Choroid plexus epithelial cell (primary cell): ENCODE measurements at regions not wholly inside any gene's neighbourhood (a gene's known extent, or its start where the extent isn't known, plus 50 kb on each side); places are given as distances from the start of the nearest gene placed in this dataset.
"Not testable (repeated sequence)": the region's sequence is repeated elsewhere in the genome, so short reads cannot be mapped to it uniquely, and the experiment has no call there.

Experiments
- DNase-seq: peaks from one replicate; pipeline ENCODE4 v3.0.0-alpha.2; 2010; ENCODE audit warnings: low read depth
- H3K4me3 ChIP-seq: 2 replicates; pipeline ENCODE4 v1.5.1; 2011; ENCODE audit warnings: low read depth, mild to moderate bottlenecking, control low read depth, low read length, moderate library complexity
- TF ChIP-seq, protein P1 (sequence below): conservative IDR thresholded peaks from 2 replicates; pipeline ENCODE4 v1.5.1; 2011; ENCODE audit warnings: low read depth, mild to moderate bottlenecking, control low read depth, inconsistent platforms, low read length, moderate library complexity

DNA sequence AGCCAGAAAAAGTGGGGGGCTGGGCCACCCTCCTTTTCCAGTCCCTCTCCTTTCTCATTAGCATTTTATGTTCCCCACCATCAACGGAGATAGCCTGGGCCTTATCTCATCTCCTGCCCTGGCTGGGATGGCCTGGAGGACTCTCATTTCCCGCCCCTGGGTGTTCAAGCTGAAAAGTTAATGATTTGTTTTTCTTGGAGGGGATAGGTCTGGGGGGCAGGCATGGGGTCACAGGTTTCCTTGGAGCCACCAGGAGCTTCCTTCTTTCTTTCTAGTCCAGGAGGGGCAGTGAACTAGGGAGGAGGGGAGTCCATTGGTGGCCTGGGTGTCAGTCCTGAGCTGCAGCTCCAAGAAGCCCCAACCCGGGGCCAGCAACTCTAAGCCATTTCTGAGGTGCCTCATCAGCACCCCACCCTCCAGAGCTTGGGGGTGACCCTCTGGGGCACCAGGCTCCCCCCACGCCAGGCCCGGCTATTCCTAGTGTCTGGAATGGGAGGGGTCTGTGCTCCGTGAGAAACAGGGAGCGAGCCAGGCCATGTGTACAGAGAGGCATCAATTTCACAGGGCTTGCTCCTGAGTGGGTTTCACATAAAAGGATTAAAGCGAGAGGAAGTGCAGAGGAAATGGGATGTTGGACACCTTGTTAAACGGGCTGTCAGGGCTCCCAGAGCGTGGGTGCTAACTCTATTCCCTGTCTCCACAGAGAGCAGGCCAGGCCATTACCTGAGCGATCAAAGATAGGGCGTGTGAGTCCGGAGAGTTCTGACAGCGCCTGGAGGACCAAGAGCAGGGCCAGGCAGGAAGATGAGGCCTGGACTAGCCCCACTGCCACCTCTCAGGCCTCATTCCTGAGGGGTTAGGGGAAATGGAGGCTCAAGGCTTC lies 90.6 kb upstream of the LHX1 start:
- DNase-seq, result no peak
- TF ChIP-seq, protein P1, sequence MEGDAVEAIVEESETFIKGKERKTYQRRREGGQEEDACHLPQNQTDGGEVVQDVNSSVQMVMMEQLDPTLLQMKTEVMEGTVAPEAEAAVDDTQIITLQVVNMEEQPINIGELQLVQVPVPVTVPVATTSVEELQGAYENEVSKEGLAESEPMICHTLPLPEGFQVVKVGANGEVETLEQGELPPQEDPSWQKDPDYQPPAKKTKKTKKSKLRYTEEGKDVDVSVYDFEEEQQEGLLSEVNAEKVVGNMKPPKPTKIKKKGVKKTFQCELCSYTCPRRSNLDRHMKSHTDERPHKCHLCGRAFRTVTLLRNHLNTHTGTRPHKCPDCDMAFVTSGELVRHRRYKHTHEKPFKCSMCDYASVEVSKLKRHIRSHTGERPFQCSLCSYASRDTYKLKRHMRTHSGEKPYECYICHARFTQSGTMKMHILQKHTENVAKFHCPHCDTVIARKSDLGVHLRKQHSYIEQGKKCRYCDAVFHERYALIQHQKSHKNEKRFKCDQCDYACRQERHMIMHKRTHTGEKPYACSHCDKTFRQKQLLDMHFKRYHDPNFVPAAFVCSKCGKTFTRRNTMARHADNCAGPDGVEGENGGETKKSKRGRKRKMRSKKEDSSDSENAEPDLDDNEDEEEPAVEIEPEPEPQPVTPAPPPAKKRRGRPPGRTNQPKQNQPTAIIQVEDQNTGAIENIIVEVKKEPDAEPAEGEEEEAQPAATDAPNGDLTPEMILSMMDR, result no peak
- no peak overlapping the region for H3K4me3 ChIP-seq

DNA sequence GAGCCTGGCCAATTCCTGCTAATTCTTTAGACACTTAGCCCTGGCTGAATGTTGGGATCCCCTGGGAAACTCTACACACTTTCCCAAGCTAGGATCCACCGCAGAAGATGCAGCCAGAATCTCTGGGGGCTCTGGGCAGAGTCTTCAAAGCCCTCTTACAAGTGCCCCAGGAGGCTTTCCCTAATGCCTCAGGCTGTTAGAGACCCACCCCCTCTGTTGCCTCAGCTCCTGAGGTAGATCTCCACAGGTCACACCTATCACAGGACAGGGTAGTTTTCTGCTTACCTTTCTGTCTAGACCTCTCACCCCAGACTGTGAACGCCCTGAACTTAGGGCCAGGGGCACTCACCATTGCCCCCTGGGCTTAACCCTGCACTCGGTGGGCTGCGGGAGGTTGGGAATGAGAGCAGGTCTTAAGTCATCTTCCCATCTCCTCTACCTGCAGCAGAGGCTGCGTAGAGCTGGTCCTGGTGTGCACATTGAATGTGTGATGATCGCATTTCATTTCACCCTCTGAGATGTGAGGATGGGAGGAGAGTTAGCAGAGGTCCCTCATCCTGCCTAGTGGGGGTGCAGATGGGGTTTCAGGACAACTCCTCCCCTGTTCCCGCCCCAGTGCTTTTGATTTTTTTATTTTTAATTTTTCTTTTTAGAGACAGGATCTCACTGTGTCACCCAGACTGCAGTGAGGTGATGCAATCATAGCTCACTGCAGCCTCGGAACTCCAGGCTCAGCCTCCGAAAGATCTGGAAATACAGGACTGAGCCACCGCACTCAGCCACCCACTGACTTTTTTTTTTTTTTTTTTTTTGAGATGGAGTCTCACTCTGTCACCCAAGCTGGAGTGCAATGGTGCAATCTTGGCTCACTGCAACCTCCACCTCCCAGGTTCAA lies 89.0 kb upstream of the LHX1 start:
- no peak for DNase-seq
- no peak overlapping the region for H3K4me3 ChIP-seq
- TF ChIP-seq, protein P1, result no peak

DNA sequence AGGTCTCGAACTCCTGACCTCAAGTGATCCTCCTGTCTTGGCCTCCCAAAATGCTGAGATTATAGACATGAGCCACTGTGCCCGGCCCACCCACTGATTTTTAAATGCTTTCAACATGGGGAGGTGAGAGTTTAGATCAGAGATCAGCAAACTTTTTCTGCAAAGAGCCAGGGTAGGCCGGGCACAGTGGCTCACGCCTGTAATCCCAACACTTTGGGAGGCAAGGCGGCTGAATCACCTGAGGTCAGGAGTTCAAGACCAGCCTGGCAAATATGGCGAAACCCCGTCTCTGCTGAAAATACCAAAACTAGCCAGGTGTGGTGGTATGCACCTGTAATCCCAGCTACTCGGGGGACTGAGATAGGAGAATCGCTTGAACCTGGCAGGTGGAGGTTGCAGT lies 88.3 kb upstream of the LHX1 start:
- DNase-seq, H3K4me3 ChIP-seq: not testable (repeated sequence)

DNA sequence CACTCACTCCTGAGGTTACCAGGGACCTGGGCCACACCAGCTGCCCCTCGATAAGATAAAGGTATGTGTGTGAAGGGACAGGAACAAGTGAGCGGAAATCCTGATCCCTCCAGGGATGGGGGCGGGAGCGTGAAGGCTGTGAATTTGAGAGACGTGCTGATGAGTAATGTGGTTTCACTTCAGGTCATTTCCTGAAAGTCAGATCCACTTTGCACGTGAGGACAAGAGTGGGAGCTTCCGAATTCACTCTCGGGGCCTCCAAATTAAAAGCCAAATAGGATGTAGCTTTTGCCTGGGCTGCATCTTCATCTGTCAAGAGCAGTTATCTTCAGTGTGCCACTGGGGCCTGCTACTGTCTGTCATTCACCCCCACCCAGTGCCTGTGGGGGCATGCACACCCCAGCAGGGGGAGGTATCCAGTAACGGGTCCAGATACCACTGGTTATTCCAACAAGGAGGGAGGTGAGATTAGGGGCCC lies 87.4 kb upstream of the LHX1 start:
- TF ChIP-seq, protein P1, result peak; percentile 37
- H3K4me3 ChIP-seq, result no peak overlapping the region
- DNase-seq, result peak; percentile 78

DNA sequence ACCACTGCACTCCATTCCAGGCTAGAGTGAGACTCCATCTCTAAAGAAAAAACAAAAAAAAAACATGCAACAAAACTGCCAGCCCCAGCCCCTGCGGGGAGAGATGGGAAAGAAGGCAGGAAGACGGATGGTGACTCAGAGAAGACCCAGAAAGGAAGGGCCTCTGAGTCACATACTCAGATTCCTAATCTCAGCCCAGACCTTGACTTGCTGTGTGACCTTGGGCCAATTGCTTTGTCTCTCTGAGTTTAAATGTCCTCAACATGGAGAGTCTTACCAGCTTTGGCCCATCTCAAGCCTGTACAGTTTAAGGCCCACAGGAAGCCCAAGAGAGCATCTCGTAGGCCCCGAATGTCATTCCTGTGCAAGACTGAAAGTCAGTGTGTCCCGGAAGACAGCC lies 86.5 kb upstream of the LHX1 start:
- H3K4me3 ChIP-seq, result no peak overlapping the region
- peak; percentile 66 for DNase-seq
- TF ChIP-seq, protein P1, result no peak

DNA sequence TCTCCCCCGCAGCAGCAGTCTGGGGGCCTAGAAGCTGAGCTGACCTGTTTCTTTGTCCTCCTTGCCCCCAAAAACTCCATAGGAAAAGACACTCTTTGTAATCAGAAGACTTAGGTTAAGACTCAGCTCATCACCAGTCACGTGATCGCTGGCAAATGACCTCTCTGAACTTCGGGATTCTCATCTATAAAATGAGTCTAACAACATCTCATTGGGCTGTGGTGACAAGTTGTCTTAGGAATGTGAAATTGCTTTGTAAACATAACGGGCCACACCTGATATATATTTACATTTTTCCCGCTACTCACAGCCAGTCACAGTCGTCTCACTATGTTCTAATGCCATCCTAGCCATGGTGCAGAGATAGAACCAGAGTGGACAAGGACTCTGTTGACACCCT lies 86.0 kb upstream of the LHX1 start:
- H3K4me3 ChIP-seq, result no peak overlapping the region
- DNase-seq, result peak; percentile 22
- TF ChIP-seq, protein P1, result no peak

DNA sequence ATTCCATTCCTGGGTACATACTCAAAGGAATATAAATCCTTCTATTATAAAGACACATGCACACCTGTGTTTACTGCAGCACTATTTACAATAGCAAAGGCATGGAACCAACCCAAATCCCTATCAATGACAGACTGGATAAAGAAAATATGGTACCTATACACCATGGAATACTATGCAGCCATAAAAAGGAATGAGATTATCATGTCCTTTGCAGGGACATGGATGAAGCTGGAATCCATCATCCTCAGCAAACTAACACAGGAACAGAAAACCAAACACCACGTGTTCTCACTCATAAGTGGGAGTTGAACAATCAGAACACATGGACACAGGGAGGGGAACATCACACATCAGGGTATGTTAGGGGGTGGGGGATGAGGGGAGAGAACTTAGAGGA lies 84.8 kb upstream of the LHX1 start:
- not testable (repeated sequence) for H3K4me3 ChIP-seq, DNase-seq
